HG02852 (cell line): ENCODE measurements at regions not wholly inside any gene's neighbourhood (a gene's known extent, or its start where the extent isn't known, plus 50 kb on each side); places are given as distances from the start of the nearest gene placed in this dataset.

ENCODE experiments used
- ATAC-seq: cut with Tn5 transposase; IDR thresholded peaks from one replicate; pipeline ENCODE4 v1.9.1; 2021; ENCODE audit warnings: mild to moderate bottlenecking, moderate library complexity; ENCODE audit not compliant: unreplicated experiment

DNA sequence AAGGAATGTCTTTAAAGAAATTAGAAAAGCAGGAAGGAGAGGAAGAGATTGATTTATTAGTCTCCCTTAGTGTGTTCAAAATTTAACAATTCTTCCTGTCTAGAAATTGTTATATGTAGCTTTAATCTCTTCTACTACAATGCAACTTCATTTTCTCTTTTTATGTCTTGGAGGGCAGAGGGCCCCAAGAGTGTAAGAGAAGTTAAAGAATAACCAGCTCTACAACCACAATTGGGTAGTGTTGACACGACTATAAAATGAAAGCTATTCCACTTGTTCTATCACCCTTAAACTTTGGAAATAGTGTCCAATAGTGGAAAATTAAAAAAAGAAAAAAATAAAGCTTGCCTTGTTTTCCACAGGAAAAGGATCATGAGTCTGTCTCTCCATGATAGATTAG lies 82.6 kb upstream of the DPYD start:
- ATAC-seq: no peak

DNA sequence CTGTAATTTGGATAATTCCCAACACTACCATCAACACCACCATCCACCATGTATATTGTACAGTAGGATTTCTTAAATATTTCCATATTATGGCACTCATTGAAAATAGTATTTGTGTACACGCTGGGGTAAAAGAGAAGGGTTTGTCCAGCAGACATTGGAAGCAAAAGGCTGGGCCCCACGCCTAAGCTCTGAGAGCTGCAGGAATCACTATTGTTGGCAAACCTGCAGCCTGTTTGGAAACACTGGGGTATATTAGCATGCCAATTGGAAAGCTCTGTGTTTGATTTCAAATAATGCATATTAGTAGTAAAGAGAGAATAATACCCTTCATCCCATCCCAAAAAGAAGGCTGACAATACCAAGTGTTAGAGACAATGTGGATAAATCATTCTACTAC lies 81.5 kb upstream of the DPYD start:
- no peak for ATAC-seq

DNA sequence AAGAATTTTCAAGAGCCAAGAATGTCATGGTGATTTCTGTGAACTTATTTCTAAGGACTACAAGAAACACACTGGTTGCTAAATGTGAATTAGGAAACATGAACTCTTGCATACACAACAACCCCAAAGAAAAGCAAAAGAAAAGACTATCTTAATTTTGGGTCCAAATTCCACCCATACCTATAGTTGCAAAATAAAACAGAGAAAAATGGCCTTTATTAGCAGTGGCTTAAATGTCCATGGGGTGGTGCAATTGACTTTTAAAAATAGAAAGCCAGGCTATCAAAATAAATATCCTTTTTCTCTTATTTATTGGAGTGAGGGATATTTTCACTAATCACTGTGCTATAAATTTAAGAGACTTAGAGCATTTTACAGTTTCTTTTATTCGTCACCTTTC lies 80.9 kb upstream of the DPYD start:
- no peak for ATAC-seq

DNA sequence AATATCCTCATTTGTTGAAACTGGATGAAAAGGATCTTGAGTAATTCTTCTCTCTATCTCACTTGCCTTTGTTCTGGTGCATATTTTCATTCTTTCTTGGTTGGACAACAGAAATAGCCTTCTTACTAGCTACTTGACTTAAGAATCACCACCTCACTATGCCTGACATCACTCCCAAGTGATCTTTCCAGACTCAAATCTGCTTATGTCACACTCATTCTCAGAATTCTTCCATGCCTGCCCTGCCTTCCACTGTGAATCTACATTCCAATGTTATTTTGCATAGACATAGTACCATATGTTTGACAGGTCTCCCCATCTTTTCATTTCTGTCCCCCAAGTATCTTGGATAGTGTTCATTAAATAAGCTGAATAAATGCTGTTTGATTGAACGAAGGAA lies 78.5 kb upstream of the DPYD start:
- ATAC-seq: no peak

DNA sequence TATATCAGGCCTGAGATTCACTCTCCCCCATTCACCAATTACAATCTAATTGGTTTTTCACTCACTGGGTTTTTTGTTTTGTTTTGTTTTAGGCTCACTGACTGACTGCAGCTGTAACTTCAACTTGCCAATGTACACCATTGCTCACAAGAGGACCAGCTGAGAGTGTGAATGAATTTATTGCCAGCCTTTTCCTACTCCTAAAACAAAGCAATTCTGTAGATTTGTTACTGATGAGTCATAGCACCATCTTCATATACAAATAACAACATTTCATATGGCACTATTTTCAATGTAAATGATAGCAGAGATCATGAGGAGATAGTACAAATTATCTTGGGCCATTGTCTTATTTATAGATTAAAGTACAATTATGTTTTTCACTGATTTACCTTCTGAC lies 76.0 kb upstream of the DPYD start:
- no peak for ATAC-seq

DNA sequence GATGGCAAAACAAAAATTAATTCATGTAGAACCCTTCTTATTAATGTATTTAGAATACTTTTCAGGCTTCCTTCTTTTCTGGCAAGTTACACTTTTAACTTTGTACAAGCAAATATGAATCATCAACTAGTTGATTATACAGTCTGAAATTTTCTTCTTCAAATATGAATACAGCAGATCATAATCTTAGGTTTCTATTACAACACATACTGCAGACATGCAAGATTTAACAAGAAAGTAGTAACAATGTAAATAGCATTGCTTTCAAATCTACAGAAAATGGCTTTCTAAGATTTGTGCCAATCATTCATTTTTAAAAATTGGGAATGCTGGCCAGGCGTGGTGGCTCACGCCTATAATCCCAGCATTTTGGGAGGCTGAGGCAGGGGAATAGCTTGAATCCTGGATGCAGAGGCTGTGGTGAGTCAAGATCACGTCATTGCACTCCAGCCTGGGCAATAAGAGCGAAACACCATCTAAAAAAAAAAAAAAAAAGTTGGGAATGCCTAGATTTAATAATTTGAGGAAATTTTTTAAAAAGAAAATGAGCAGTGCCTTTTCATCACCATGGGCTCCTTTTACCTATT lies 68.4 kb upstream of the DPYD start:
- no peak for ATAC-seq

DNA sequence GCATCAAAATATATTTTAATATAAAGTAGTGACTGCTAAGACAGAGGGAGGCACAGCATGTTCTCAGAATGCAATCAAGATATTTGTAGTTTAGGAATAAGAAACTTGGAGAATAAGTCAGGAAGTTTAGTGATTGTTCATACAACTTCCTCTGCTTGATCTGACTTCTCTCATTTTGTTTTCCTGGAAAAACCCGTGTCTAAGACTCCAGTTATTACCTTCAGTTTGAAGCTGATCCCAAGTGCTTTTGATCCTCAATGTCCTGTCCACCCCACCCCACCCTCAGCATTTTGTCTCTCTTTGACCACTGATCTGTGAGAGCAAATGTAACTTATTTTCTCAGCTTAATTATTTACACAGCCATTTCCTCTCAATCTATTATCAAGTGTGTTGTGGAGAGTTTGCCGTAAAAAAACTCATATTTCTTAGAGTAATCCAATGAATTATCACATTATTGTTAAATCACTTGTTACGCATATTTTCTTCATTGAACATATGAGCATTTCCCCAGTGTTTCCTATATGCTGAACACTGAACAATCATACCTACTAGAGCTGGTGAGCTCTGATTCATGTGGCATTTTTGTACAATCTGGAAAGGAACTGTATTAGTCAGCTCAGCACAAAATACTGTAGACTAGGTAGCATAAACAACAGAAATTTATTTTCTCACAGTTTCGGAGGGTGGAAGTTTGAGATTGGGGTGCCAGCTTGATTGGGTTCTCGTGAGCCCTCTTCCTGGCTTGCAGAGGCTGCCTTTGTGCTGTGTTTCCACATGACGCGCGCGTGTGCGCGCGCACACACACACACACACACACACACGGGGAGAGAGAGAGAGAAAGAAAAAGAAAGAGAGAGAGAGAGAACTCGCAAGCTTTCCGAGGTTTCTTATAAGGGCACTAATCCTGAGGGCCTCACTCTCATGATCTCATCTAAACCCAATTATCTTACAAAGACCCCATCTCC lies 65.5 kb upstream of the DPYD start:
- no peak for ATAC-seq

DNA sequence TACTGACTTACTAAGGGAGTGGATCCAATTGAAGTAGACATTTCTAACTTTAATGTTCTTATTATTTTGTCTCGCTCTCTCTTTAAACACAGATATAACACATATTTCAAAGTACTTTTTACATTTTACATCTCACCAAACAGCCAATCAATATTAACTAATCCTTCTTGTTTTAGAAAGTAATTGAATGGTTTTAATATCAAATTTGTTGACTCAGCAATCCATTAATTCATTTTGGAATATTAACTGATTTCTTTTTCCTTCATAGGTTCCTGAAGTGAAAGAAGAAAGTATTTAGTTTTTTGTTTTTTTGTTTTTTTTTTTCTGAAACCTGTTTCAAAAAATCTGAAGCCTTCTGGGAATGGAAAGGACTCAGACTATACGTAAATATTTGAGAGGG lies 62.3 kb upstream of the DPYD start:
- no peak for ATAC-seq

DNA sequence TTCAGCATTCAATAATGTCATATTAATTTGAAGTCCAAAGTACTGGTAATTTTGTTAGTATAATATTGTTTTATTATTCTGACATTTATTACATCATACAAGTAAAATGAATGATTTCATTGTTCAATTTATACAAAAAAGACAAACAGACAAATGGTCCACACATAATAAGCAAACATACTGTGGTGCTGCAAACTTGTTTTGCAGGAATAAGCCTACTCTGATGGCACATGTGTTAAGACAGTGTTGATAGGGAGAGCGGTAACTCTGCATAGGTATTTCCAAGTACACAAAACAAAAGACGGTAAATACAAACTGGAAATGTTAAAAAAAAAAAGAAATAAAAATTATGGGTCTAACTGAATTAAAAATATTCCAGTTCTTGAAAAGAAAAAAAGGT lies 59.7 kb upstream of the DPYD start:
- no peak for ATAC-seq

DNA sequence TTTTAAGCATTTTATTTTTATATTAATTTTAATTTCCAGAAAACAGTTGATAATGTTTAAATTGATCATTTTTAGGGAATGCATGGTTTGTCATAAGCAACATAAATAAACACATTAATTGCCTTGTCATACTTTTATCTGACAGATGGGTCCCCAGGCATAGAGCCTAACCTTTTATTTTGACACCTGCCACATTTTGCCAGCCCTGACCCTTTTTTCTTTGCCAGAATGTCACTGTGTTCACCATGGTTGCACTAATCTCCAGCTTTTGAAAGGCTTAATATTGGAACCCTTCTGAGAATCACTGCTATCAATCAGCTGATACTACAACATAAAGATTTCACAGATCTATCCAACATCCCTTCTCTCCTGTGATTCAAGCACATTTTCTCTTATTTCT lies 56.0 kb upstream of the DPYD start:
- no peak for ATAC-seq
